ENCODE measurements at regions not wholly inside any gene's neighbourhood (a gene's known extent, or its start where the extent isn't known, plus 50 kb on each side); places are given as distances from the start of the nearest gene placed in this dataset.

GRCh38 chr15:100705841-100706240, 103.5 kb downstream of the ASB7 start:
- TF ChIP-seq SIN3A (IDR thresholded peaks at IDR 0.05; ENCODE audit: borderline replicate concordance, insufficient read depth, low read length) (no peak), TAF1 (IDR thresholded peaks at IDR 0.05; ENCODE audit: borderline replicate concordance, insufficient read depth, low read length) (no peak)

GRCh38 chr15:100707229-100707628, 104.8 kb downstream of the ASB7 start:
- TF ChIP-seq POLR2AphosphoS5 (IDR thresholded peaks at IDR 0.05; ENCODE audit: low read depth, low read length) (no peak), TAF1 (IDR thresholded peaks at IDR 0.05; ENCODE audit: borderline replicate concordance, insufficient read depth, low read length) (no peak), SIN3A (IDR thresholded peaks at IDR 0.05; ENCODE audit: borderline replicate concordance, insufficient read depth, low read length) (no peak), REST (IDR thresholded peaks at IDR 0.05; ENCODE audit: insufficient read depth in 1 of 2, low read depth in 2 of 2, low read length in 2 of 2) (no peak), FOXP2 (optimal IDR thresholded peaks at IDR 0.05; ENCODE audit: borderline replicate concordance, extremely low read depth, extremely low read length, insufficient read depth) (no peak)

- TF ChIP-seq TAF1 (IDR thresholded peaks at IDR 0.05; ENCODE audit: borderline replicate concordance, insufficient read depth, low read length) (no peak), POLR2AphosphoS5 (IDR thresholded peaks at IDR 0.05; ENCODE audit: low read depth, low read length) (no peak)
Measured at GRCh38 chr15:100708916-100709315, 106.5 kb downstream of the ASB7 start.

GRCh38 chr15:100710222-100710621, 107.8 kb downstream of the ASB7 start:
- no peak for TF ChIP-seq TAF1 (IDR thresholded peaks at IDR 0.05; ENCODE audit: borderline replicate concordance, insufficient read depth, low read length)
- no peak for TF ChIP-seq FOXP2 (optimal IDR thresholded peaks at IDR 0.05; ENCODE audit: borderline replicate concordance, extremely low read depth, extremely low read length, insufficient read depth)
- TF ChIP-seq POLR2AphosphoS5 (IDR thresholded peaks at IDR 0.05; ENCODE audit: low read depth, low read length) = no peak
- TF ChIP-seq REST (IDR thresholded peaks at IDR 0.05; ENCODE audit: insufficient read depth in 1 of 2, low read depth in 2 of 2, low read length in 2 of 2) = no peak
- no peak for TF ChIP-seq SIN3A (IDR thresholded peaks at IDR 0.05; ENCODE audit: borderline replicate concordance, insufficient read depth, low read length)

- TF ChIP-seq FOXP2 (optimal IDR thresholded peaks at IDR 0.05; ENCODE audit: borderline replicate concordance, extremely low read depth, extremely low read length, insufficient read depth) (no peak), TAF1 (IDR thresholded peaks at IDR 0.05; ENCODE audit: borderline replicate concordance, insufficient read depth, low read length) (no peak), POLR2AphosphoS5 (IDR thresholded peaks at IDR 0.05; ENCODE audit: low read depth, low read length) (no peak), REST (IDR thresholded peaks at IDR 0.05; ENCODE audit: insufficient read depth in 1 of 2, low read depth in 2 of 2, low read length in 2 of 2) (no peak), SIN3A (IDR thresholded peaks at IDR 0.05; ENCODE audit: borderline replicate concordance, insufficient read depth, low read length) (no peak)
Measured at GRCh38 chr15:100710744-100711515, 108.5 kb downstream of the ASB7 start.

- TF ChIP-seq TAF1 (IDR thresholded peaks at IDR 0.05; ENCODE audit: borderline replicate concordance, insufficient read depth, low read length) (no peak), POLR2AphosphoS5 (IDR thresholded peaks at IDR 0.05; ENCODE audit: low read depth, low read length) (no peak), FOXP2 (optimal IDR thresholded peaks at IDR 0.05; ENCODE audit: borderline replicate concordance, extremely low read depth, extremely low read length, insufficient read depth) (no peak), REST (IDR thresholded peaks at IDR 0.05; ENCODE audit: insufficient read depth in 1 of 2, low read depth in 2 of 2, low read length in 2 of 2) (no peak), SIN3A (IDR thresholded peaks at IDR 0.05; ENCODE audit: borderline replicate concordance, insufficient read depth, low read length) (no peak)
Measured at GRCh38 chr15:100711516-100712021, 109.2 kb downstream of the ASB7 start.
